Fibroblast of lung (primary cell): ENCODE measurements at regions not wholly inside any gene's neighbourhood (a gene's known extent, or its start where the extent isn't known, plus 50 kb on each side); places are given as distances from the start of the nearest gene placed in this dataset.

Experiments
- DNase-seq, 2 donors: peaks; one replicate each; pipeline versions ENCODE4 v3.0.0 to v3.0.0-alpha.2; 2010; ENCODE audit warnings: low read depth in 2 of 2
- H2AFZ ChIP-seq: 2 replicates; pipeline ENCODE4 v1.5.1; 2012; ENCODE audit warnings: low read length, control low read depth, inconsistent platforms
- H3K27ac ChIP-seq: 2 replicates; pipeline ENCODE4 v1.5.1; 2011; ENCODE audit warnings: low read length, control low read depth; ENCODE audit not compliant: insufficient read depth
- H3K27me3 ChIP-seq: 2 replicates; pipeline ENCODE4 v1.5.1; 2011; ENCODE audit warnings: mild to moderate bottlenecking, low read length; ENCODE audit not compliant: control insufficient read depth, insufficient read depth
- H3K36me3 ChIP-seq: 2 replicates; pipeline ENCODE4 v1.5.1; 2011; ENCODE audit warnings: low read length; ENCODE audit not compliant: control insufficient read depth, insufficient read depth
- H3K4me1 ChIP-seq: 2 replicates; pipeline ENCODE4 v1.5.1; 2011; ENCODE audit warnings: low read length; ENCODE audit not compliant: control insufficient read depth, insufficient read depth; ENCODE audit errors: extremely low read depth
- H3K4me2 ChIP-seq: 2 replicates; pipeline ENCODE4 v1.5.1; 2011; ENCODE audit warnings: low read length, control low read depth; ENCODE audit not compliant: insufficient read depth; ENCODE audit errors: extremely low read depth
- H3K4me3 ChIP-seq, 4 experiments: fragments of 200-600 bp in 1 of 4; sonication (generic) in 1 of 4; replicated peaks in 1 of 4; 2 replicates each; pipeline ENCODE4 v1.5.1; 2011 to 2016; ENCODE audit warnings: low read length in 4 of 4, low read depth in 3 of 4, mild to moderate bottlenecking in 3 of 4, control low read depth in 2 of 4, inconsistent platforms in 1 of 4, mixed read lengths in 1 of 4; ENCODE audit not compliant: insufficient read depth in 1 of 4; ENCODE audit errors: control extremely low read depth in 1 of 4
- H3K79me2 ChIP-seq: 2 replicates; pipeline ENCODE4 v1.5.1; 2012; ENCODE audit warnings: mild to moderate bottlenecking, low read length, inconsistent platforms; ENCODE audit not compliant: control insufficient read depth, insufficient read depth
- H3K9ac ChIP-seq: 2 replicates; pipeline ENCODE4 v1.5.1; 2011; ENCODE audit warnings: mild to moderate bottlenecking, low read length, control low read depth; ENCODE audit not compliant: insufficient read depth
- H3K9me3 ChIP-seq: 2 replicates; pipeline ENCODE4 v1.5.1; 2012; ENCODE audit warnings: low read depth, low read length; ENCODE audit not compliant: control insufficient read depth, insufficient read depth
- H4K20me1 ChIP-seq: 2 replicates; pipeline ENCODE4 v1.5.1; 2011; ENCODE audit warnings: low read length; ENCODE audit not compliant: control insufficient read depth, insufficient read depth; ENCODE audit errors: extremely low read depth
- EZH2 ChIP-seq: IDR thresholded peaks from 2 replicates; pipeline ENCODE4 v1.5.1; 2012; ENCODE audit warnings: low read length, control low read depth, mild to moderate bottlenecking; ENCODE audit errors: missing control alignments
- TF ChIP-seq, protein P1 (sequence below), 2 donors: IDR thresholded peaks in 1 of 2; conservative IDR thresholded peaks in 1 of 2; 1 replicate in 1 of 2; 2 replicates in 1 of 2; pipeline ENCODE4 v1.5.1; 2011 to 2012; ENCODE audit warnings: low read length in 2 of 2, control low read depth in 1 of 2, inconsistent platforms in 1 of 2, low read depth in 1 of 2, mild to moderate bottlenecking in 1 of 2

DNA sequence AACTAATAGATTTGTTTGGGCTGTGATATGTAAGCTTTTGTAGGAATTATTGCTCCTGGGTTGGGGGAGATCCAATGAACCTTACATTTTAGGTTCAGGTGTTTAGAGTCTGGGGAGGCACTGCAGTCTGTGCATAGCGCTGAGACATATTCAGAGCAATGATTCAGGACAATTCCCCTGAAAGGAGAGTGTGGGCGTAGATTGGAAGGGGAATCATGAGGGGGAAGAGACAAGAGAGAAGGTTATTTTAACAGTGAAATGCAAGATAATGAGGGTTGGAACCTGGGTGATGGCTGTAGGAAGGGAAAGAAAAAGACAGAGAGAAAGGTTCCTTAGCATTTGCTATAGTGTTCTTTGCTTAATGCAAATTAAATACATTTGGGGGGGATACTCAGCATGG is 1013.4 kb downstream of the REEP3 start:
- Histone ChIP-seq H3K79me2 (no peaks in the 10 kb centered on the region), H3K4me3 (no peak overlapping the region), H3K9me3 (no peaks in the 10 kb centered on the region), H3K36me3 (no peaks in the 10 kb centered on the region), H3K9ac (no peak overlapping the region), H3K27ac (no peak overlapping the region), H2AFZ (no peak overlapping the region), H3K4me2 (no peak overlapping the region), H3K4me1 (no peaks in the 10 kb centered on the region), H3K27me3 (no peaks in the 10 kb centered on the region), H4K20me1 (no peaks in the 10 kb centered on the region)
- DNase-seq = no peak
- TF ChIP-seq EZH2 = no peak
- TF ChIP-seq, protein P1, sequence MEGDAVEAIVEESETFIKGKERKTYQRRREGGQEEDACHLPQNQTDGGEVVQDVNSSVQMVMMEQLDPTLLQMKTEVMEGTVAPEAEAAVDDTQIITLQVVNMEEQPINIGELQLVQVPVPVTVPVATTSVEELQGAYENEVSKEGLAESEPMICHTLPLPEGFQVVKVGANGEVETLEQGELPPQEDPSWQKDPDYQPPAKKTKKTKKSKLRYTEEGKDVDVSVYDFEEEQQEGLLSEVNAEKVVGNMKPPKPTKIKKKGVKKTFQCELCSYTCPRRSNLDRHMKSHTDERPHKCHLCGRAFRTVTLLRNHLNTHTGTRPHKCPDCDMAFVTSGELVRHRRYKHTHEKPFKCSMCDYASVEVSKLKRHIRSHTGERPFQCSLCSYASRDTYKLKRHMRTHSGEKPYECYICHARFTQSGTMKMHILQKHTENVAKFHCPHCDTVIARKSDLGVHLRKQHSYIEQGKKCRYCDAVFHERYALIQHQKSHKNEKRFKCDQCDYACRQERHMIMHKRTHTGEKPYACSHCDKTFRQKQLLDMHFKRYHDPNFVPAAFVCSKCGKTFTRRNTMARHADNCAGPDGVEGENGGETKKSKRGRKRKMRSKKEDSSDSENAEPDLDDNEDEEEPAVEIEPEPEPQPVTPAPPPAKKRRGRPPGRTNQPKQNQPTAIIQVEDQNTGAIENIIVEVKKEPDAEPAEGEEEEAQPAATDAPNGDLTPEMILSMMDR (conservative IDR thresholded peaks at IDR 0.05 in 1 of 2, IDR thresholded peaks at IDR 0.05 in 1 of 2; ENCODE audit: low read depth in 1 of 2, low read length in 2 of 2) = no peak

DNA sequence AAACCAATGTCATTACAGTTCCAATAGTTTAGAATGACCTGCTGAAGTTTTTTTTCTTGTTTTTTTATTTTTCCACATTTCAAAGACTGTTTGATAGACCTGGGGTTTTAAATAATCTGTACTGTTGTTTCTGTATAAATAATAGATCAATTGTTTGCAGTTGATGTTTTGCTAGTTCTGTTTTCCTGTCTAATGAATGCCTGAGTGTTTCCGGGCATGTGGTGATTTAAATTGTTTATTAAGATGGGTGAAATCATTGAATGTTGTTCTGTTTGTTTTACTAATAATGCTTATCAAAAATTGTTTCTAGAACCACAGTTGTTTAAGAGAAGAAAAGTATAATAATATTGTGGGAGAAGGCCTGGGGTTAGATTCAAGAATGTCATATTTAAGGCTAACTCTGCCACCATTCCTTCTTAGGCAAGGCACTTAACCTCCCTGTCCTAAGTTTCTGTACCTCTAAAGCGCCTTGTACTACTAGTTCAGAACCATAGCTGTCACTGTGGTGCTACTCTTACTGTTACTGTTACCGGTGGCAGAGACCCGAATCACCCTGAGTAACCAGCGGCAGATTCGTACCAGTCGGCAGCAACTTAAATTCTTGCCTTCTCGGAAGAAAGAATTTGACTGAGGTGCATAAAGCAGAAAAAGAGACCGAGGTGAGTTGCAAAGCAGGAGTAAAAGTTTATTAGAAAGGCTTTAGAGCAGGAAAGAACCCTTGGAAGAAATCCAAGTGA is 1014.1 kb downstream of the REEP3 start:
- H3K9ac ChIP-seq = no peak overlapping the region
- H3K9me3 ChIP-seq = no peaks in the 10 kb centered on the region
- no peaks in the 10 kb centered on the region for H3K36me3 ChIP-seq
- TF ChIP-seq, protein P1 (conservative IDR thresholded peaks at IDR 0.05 in 1 of 2, IDR thresholded peaks at IDR 0.05 in 1 of 2; ENCODE audit: low read depth in 1 of 2, low read length in 2 of 2) = no peak
- no peak for TF ChIP-seq EZH2
- no peaks in the 10 kb centered on the region for H3K79me2 ChIP-seq
- H3K4me2 ChIP-seq = no peak overlapping the region
- no peaks in the 10 kb centered on the region for H4K20me1 ChIP-seq
- H3K4me3 ChIP-seq = no peak overlapping the region
- H3K4me1 ChIP-seq = no peaks in the 10 kb centered on the region
- no peaks in the 10 kb centered on the region for H3K27me3 ChIP-seq
- H2AFZ ChIP-seq = no peak overlapping the region
- DNase-seq = no peak
- no peak overlapping the region for H3K27ac ChIP-seq

DNA sequence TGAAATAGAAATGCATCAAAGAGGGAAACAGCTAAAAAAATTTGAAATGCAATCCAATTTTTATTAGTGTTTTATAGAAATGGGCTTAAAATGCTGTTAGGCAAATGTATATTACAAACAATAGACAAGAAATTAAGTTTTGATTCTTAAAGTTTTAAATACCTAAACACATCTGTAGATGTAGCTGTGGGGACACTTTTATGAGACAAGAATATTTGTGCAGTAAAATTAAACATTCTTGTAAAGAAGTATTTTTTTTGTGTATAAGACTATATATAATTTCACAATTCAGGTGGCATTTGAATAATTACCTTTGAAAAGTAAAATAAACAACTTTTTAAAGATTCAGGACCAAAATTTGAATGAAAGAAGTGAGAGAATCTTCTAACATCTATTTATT is 1015.9 kb downstream of the REEP3 start:
- H3K4me1 ChIP-seq = no peaks in the 10 kb centered on the region
- H3K9ac ChIP-seq = no peak overlapping the region
- no peak for DNase-seq
- no peaks in the 10 kb centered on the region for H4K20me1 ChIP-seq
- H2AFZ ChIP-seq = no peak overlapping the region
- no peaks in the 10 kb centered on the region for H3K27me3 ChIP-seq
- H3K79me2 ChIP-seq = no peaks in the 10 kb centered on the region
- no peak overlapping the region for H3K4me3 ChIP-seq
- no peak overlapping the region for H3K4me2 ChIP-seq
- no peak overlapping the region for H3K27ac ChIP-seq
- H3K9me3 ChIP-seq = no peaks in the 10 kb centered on the region
- no peaks in the 10 kb centered on the region for H3K36me3 ChIP-seq
- no peak for TF ChIP-seq EZH2
- TF ChIP-seq, protein P1 (conservative IDR thresholded peaks at IDR 0.05 in 1 of 2, IDR thresholded peaks at IDR 0.05 in 1 of 2; ENCODE audit: low read depth in 1 of 2, low read length in 2 of 2) = no peak
